ENCODE measurements at regions not wholly inside any gene's neighbourhood (a gene's known extent, or its start where the extent isn't known, plus 50 kb on each side); places are given as distances from the start of the nearest gene placed in this dataset.

DNA sequence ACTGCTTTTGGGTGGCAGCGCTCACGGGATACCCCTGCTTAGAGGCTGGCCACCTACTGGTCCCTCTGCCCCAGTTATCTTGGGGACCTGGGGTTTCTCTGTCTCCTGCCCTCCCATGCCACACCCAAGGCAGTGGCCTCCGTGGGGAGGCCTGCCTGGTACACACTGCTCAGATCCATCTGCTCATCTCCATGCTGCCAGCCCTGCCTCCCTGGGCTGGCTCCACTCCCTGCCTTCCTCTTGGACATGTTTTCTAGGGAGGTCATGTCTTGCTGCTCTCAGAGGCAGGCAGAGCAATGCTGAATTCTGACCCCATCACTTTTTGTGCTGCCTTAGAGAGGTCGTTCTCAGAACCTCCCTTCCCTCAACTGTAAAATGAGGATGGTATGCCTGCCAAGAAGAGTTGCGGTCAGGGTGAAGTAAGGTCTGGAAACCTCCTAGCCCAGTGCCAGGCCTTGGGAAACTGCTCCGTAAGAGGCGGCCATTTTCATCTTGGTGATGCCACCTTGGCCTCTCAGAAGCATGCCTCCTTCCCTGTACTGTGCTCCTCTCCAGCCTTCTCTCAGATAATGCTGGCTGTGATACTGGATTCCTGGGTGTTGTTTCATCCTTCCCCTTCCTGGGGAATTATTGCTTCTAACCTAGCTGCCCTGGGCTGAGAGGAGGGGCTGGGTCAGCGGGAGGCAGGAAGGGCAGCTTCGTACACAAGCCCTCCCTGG lies 186.4 kb upstream of the ZBED5 start:
- no peak for DNase-seq (ENCODE audit: low spot score)

DNA sequence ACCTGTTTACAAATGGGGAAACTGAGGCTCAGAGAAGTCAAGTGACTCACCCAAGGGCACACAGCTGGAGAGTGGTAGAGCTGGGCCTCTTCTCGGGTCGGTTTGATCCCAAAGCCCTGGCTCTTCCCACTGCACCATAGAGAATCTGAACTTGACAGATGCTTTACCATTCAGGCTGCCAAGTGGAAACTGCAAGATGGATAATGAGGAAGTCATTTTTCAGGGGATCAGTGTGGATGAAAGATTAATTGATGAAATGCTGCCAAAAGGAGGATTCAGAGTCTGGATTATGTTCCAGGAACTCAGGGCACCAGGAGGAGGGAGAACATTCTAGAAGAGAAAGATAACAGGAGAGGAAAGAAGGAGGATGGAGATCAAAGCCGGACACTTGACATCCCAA lies 185.9 kb upstream of the ZBED5 start:
- no peak for DNase-seq (ENCODE audit: low spot score)

DNA sequence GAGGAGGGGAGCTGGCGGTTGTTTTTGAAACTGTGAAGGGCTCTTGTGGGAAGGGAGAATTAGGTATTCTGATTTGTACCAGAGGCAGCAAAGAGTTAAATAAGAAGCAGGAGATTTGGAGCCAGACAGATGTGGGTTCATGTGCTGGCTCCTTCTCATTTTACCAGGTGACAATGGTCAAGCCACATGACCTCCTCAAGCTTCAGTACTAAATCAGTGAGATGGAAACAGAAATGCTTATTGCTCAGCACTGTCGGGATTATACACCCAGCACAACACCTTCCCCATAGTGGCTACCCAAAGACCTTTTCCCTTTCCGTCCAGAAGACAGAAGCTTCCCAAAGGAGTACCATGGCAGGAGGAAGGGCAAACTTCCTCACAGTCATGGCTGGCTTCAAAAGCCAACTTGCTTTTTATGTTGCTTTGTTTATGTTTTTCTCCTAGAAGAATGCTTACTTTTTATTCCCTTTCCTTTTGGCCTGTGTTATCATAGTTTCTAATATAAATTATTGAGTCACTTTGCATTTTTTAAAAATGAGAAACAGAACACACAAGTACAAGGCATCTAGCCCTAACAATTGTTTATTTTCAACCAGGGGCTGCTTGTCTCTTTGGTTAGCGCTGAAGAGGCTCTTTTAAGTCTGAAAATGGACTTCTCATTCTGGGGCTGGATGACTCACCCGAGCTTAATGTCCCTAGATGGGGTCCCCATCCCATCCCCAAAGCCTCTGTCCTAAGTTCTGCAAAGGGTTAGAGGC lies 181.5 kb upstream of the ZBED5 start:
- no peak for DNase-seq (ENCODE audit: low spot score)

DNA sequence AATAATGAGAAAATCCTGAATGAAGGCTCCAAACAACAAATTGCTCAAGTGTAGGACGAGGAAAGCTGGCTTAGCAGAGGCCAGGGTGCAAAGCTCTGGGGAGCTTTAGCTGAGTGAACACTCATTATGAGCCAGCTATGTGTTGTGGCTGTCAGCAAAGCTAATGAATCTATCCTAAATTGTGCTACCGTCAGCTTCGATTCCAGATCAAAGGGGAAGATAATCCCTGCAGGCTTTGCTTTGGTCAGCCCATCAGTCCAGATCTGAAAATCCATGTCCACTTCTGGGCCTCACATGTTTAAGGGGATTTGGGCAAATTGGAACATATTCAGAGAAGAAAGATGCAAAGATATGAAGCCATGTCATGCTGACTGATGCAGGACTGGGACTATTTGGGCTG lies 180.9 kb upstream of the ZBED5 start:
- DNase-seq (ENCODE audit: low spot score) = no peak

DNA sequence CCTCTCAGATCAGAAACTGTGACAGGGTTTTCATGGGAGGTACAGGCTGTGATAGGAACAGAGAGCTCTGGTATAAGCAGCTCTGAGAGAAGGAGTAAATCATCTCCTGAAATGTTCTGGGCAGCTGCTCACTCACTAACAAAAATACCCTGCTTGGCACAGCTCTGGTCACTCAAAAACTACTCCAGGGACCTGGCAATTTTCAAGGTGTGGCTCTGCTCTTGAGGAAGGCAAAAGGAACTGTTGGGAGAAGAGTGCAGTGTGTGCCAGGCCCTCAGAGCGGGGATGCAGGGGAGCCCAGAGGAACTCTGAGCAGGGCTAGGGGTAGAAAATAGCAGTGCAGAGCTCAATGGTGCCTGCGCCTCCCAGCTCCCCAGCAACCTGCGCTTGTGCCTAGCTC lies 180.5 kb upstream of the ZBED5 start:
- DNase-seq (ENCODE audit: low spot score) = no peak

DNA sequence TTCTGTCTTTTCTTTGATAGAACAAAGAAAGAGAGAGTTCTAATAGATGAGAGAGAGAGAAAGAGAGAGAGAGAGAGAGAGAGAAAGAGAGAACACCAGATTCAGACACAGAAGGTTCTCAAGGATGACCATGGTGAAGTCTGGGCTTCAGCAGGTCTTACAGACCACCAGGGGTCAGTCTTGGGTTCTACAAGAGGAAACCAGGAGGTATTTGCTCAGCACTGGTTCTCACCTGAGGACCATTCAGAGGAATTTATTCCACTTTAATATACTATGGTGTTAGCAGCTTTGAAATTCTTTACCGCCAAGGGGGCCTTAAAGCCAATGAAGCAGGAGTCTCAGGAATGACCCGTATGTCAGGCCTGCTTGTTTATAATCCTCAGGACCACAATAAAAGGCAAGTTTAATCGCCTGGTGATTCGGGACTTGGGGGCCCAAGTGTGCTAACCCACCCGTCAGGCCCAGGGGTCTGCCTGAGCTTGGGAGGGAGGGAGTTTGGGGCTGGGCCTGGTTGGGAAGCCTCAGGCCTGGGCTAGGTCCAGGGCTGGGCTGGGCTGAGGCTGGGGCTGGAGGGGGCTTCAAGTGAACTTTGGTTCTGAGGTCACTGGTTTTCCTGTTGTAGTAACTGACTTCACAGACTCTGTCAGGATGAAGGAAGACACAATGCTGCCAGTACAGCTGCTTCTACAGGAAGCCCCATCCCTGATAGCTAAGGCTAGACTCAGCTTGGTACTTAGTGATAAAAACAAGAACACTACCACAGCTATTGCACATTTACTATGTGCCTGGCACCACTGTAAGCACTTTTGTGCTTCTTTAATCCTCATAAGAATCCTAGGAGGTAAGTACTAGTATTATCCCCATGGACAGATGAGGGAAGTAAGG lies 179.2 kb upstream of the ZBED5 start:
- DNase-seq (ENCODE audit: low spot score) = peak; percentile 77

DNA sequence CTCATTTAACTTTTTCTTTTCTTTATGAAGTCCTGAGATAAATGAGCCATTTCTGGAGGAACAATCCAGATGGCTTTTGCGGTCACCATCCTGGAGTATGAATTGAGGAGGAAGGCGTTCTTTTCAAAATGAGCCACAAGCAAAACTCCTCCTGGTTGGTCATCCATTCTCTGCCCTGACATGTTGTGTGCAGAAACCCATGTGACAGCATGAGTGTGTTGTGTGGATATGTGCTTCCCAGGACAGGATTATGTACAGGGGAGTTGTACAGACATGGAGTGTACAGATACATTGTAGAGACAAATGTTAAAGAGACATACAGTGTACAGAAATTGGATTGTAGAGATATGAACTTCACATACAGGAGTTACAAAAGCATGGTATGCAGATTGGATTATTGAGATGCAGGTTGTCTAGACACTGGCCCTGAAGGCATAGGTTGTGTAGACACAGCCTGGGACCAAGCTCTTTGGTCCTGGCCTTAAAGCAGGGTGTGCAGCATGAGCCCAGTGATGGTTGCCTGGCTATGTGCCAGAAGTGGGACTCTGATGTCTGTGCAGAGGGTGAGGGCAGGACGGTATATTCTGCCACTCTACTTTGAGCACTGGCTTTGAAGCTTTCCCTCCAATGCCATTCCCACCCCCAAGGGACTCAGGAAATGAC lies 178.5 kb upstream of the ZBED5 start:
- DNase-seq (ENCODE audit: low spot score) = no peak

DNA sequence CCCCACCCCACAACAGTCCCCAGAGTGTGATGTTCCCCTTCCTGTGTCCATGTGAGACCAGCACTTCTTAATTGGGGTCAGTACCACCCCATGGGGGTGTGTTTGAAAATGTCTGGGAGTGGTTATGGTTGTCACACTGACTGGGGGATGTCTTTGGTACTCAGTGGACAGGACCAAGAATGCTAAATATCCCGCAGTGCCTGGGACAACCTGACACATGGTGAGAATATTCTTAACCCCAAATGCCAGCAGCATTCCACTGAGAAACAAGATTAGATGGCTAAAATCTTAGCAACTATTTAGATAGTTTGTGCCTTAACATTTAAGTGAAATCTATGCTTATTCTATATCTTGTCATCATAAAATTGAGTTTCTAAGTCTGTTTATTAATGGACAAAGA lies 177.5 kb upstream of the ZBED5 start:
- no peak for DNase-seq (ENCODE audit: low spot score)

DNA sequence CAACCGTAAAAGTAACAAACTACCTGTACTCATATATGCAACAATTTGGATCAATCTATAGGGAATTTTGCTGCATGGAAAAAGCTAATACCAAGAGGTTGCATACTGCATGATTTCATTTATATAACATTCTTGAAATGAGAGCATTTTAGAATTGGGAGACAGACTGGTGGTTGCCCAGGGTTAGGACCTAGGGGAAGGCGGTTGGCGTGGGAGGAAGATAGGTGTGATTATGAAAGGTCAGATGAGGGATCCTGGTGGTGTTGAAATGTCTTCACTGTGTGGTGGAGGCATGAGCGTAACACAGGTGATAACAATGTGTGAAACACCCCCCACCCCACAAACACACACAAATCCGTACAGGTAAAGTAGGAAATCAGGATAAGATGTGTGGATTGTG lies 176.6 kb upstream of the ZBED5 start:
- no peak for DNase-seq (ENCODE audit: low spot score)

DNA sequence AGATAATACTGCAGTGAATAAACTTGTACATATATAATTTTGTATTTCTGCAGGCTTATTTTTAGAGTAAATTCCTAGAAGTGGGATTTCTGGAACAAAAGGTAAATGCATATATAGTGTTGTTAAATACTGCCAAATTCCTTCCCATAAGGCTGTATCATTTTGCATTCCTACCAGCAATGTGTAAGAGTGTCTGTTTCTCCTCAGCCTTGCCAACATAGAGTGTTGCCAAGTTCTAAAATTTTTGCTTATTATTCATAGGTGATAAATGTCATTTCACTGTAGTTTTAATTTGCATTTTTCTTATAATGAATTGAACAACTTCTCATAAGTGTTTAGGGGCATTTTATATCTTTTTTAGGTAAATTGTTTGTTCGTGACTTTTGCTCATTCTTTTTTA lies 174.2 kb upstream of the ZBED5 start:
- no peak for DNase-seq (ENCODE audit: low spot score)

DNA sequence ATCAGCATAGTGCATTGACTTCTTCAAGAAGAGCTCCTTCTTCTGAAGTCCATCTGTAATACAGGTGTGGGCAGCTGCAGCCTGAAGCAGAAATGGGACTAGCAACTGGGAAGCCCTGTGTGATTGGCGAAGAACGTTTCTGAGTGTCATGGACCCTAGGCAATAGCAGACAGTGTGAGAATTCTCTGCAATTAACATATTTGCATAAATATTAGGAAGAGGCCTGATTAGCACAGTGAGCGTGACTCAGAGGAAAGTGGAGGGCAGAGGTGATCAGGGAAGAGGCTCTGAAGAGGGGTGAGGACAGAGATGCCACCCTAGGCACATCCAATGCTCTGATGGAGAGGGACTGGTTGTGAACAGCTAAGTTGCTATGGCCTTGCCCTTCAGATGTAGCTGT lies 171.2 kb upstream of the ZBED5 start:
- DNase-seq (ENCODE audit: low spot score) = no peak

DNA sequence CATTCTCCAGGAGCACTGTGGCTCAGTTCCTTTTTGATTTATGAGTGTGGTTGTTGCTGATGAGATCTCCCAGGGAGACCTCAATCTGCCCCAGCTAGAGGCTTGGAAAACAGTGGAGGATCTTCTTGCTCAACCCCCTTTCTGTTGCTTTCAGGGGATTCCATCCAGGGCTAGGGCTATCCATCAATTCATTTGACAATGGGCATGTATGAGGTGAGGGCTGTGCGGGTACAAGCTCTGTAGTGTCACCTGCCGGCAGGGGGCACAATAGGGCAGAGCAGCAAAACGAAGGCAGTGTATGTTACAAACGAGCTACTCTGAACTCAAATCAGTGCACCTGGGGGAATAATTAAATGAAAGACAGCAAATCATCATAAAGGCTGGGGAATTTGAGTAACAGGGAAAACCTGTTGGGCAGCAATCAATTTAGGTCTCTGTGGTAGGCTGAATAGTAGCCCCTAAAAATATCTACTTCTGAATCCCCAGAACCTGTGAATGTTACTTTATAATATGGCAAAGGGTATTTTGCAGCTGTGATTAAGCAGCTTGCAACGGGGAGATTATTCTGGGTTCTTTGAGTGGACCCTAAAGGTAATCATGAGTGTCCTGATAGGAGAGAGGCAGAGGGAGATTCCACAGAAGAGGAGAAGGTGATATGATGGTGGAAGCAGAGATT lies 170.3 kb upstream of the ZBED5 start:
- DNase-seq (ENCODE audit: low spot score) = peak; percentile 76

DNA sequence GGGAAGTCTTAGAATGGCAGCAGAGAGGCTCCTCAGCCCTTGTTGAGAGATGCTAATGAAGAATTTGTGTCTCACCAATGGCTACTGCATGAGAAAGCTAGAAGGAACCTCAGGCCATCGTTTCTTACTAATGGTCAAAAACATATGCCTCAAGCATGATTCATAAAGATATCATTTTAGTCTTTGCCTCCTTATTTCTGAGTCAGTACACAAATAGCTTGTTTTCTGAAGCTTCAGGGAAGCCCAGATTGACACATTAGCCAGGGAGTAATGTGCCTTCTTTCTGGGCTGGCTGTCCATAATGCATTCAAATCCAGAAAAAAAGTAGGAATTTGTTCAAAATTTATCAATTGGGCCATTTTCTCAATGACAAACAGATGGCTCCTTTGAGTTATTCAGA lies 169.4 kb upstream of the ZBED5 start:
- DNase-seq (ENCODE audit: low spot score) = no peak

DNA sequence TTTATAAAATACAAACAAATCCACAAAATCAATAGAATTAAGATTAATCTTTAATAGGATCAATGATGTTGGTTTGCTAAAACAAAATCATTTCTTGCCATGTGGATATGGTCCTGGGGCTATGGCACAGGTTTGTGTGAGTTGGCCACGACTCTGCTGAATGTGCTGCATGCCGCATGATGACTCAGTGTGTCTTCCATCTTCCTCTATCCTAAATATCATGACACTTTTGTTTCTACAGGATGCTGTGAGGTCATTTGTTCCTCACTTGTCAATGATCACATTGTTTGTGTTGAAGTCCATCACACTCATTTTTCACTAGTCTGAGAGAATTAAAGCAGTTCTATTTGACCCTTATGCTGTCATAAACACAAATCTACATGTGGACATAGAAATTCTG lies 167.2 kb upstream of the ZBED5 start:
- no peak for DNase-seq (ENCODE audit: low spot score)

DNA sequence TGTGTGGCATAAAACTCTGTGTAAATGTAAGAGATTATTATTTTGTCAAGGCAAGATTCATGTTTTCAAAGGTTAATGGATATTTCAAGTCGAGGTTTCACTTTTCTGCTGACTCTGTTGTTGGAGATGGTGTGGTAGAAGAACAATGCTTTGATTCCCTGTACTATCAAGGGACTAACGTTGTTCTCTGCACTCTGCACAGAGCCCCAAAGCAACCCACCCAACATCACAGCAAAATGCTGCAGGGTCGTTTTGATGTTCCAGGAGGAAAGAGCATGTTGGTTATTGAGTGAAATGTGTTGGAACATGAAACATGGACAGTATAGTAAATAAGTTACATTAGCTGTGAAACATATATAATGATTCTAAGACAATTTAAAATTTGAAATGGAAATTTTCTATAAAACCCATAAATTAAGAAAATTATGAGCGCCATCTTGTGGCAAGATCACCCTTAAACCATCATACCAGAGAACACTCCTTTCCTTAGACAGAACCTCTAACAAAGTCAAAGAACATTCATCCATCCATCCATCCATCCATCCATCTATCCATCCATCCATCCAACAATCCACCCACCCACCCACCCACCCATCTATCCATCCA lies 164.4 kb upstream of the ZBED5 start:
- no peak for DNase-seq (ENCODE audit: low spot score)

DNA sequence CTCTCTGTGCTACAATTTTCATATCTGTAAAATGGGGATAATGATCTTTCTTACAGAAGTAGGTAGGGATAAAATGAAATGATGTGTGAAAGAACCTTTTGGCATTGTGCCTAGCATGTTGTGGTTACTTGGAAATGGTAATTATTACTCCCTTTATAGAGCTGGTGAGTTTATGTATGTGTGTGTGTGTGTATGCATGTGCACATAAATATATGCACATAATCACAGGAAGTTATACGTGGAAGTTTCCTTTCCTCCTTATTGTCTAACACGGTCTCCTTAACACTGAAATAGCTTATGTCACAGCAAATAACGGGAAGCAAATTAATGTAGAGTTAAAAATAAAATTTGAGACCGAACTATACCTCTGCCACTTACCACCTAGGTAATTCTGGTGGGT lies 163.7 kb upstream of the ZBED5 start:
- DNase-seq (ENCODE audit: low spot score) = no peak

DNA sequence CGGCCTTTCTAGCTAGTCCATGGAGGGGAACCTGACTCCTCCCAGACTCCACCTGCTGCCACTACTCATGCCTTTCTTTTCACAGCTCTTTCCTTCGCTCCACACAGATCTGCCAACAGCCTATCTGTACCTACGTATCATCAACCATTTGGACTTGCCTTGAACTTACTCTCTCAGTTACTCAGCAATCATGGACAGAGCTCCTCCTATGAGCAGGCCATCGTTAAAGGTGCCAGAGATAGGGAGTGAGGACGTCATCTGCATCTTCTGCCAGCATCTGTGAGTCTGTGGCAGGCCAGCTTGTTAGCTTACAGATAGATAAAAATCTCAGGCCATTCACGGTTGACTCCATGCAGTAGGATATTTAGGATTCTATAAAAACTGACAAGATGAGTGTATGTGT lies 162.9 kb upstream of the ZBED5 start:
- DNase-seq (ENCODE audit: low spot score) = no peak

DNA sequence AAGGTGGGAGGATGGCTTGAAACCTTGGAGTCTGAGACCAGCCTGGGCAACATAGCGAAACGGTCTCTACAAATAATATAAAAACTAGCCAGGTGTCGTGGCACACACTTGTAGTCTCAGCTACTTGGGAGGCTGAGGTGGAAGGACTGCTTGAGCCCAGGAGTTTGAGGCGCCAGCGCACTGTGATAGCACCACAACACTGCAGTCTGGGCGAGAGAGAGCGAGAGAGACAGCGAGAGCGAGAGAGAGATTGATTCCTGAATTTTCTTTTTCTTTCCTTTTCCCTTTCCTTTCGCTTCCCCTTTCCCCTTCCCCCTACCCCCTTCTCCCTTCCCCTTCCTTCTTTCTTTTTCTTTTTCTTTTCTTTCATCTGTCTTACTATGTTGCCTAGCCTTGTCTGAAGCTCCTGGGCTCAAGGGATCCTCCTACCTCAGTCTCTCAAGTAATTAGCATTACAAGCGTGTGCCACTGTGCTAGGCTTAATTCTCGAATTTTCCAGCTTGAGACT lies 162.4 kb upstream of the ZBED5 start:
- DNase-seq (ENCODE audit: low spot score) = no peak

DNA sequence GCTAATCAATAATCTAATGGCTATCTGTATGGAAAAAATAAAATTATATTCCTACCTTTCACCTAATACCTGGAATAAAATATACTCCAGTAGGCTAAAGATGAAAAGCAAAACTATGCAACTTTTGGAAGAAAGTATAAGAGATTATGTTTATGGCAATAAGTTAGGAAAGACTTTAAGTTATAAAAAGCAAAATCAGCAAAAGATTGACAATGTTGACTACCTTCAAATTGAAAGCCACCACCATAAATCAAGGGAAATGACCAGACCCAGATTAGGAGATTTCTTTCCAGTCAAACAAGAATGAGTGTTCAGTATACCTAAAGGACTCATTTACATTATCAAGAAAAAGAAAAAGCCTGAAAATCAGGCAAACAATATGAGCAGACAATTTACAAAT lies 159.1 kb upstream of the ZBED5 start:
- no peak for DNase-seq (ENCODE audit: low spot score)

DNA sequence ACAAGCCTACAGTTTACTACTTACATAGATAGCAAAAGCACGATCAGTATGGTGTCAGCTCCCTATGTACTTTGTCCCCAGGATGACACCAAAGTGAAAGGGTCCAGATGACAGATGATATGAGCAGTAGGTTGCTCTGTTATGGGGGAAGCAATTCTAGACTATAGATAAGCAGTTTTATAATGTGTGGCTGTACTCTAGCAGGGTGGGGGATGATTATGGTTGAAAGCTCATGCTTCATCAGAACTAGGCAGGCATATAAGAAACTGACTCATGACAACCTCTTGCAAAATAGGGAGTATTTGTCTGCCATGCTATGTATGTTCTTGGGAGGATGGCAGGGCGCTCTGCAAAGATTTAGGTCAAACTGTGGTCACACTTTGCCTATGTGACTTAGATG lies 158.2 kb upstream of the ZBED5 start:
- no peak for DNase-seq (ENCODE audit: low spot score)

DNA sequence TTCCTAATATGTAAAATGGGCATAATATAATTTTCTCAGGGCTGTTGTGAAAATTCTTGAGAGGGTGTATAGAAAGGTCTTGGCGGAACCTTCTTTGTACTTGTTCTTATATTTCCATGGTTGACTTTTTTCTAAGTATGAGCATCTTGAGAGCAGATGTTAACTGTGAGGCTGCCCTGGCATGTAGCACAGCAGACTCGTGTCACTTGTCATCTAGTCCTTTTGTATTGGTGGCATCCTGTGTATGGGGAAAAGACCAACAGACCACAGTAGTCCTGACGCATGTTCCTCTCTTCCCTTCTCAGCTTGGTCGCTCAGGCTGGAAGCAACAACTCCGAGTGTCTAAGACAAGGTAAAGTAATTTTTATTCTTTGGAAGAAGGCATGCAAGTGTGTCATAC lies 153.8 kb upstream of the ZBED5 start:
- DNase-seq (ENCODE audit: low spot score) = no peak
